Eye (tissue), 1 donor: ENCODE measurements at regions not wholly inside any gene's neighbourhood (a gene's known extent, or its start where the extent isn't known, plus 50 kb on each side); places are given as distances from the start of the nearest gene placed in this dataset.

Experiments used
- DNase-seq: peaks from one replicate; pipeline ENCODE4 v3.0.0-alpha.2; 2015

GRCh38 chr7:13518738-13519137 is 470.7 kb downstream of the ETV1 start:
- DNase-seq, result no peak

GRCh38 chr7:13524076-13524475 is 465.4 kb downstream of the ETV1 start:
- no peak for DNase-seq

GRCh38 chr7:13532028-13532753 is 457.3 kb downstream of the ETV1 start:
- DNase-seq, result no peak

- DNase-seq, result no peak
These were observed 450.8 kb downstream of the ETV1 start for GRCh38 chr7:13538669-13539068.

GRCh38 chr7:13540429-13540828 is 449.0 kb downstream of the ETV1 start:
- DNase-seq, result no peak

- DNase-seq, result no peak
These were observed 448.1 kb downstream of the ETV1 start for GRCh38 chr7:13541326-13541725.

- no peak for DNase-seq
These were observed 447.0 kb downstream of the ETV1 start for GRCh38 chr7:13542451-13542850.

GRCh38 chr7:13551503-13551902 is 438.0 kb downstream of the ETV1 start:
- DNase-seq, result peak; percentile 29

- DNase-seq, result no peak
These were observed 429.0 kb downstream of the ETV1 start for GRCh38 chr7:13560441-13560840.

GRCh38 chr7:13563257-13563656 is 426.2 kb downstream of the ETV1 start:
- no peak for DNase-seq

- DNase-seq, result no peak
These were observed 425.8 kb downstream of the ETV1 start for GRCh38 chr7:13563680-13564079.

GRCh38 chr7:13577566-13578145 is 411.8 kb downstream of the ETV1 start:
- no peak for DNase-seq

- no peak for DNase-seq
These were observed 411.2 kb downstream of the ETV1 start for GRCh38 chr7:13578294-13578693.

- no peak for DNase-seq
These were observed 408.4 kb downstream of the ETV1 start for GRCh38 chr7:13581097-13581496.

GRCh38 chr7:13593854-13594253 is 395.6 kb downstream of the ETV1 start:
- no peak for DNase-seq

GRCh38 chr7:13602036-13602435 is 387.4 kb downstream of the ETV1 start:
- no peak for DNase-seq

- DNase-seq, result no peak
These were observed 386.4 kb downstream of the ETV1 start for GRCh38 chr7:13603016-13603415.

GRCh38 chr7:13603661-13604060 is 385.8 kb downstream of the ETV1 start:
- no peak for DNase-seq

- DNase-seq, result no peak
These were observed 385.3 kb downstream of the ETV1 start for GRCh38 chr7:13604178-13604577.

GRCh38 chr7:13610372-13610771 is 379.1 kb downstream of the ETV1 start:
- no peak for DNase-seq

- DNase-seq, result no peak
These were observed 373.8 kb downstream of the ETV1 start for GRCh38 chr7:13615679-13616078.

GRCh38 chr7:13627455-13627854 is 362.0 kb downstream of the ETV1 start:
- DNase-seq, result no peak

- DNase-seq, result no peak
These were observed 361.0 kb downstream of the ETV1 start for GRCh38 chr7:13628239-13629001.
